Right lobe of liver (tissue), 4 donors: ENCODE measurements at regions not wholly inside any gene's neighbourhood (a gene's known extent, or its start where the extent isn't known, plus 50 kb on each side); places are given as distances from the start of the nearest gene placed in this dataset.

Experiments used
- CTCF ChIP-seq, 4 donors: fragments of 200-600 bp in 3 of 4; fragments of 450-650 bp in 1 of 4; IDR thresholded peaks; one replicate each; pipeline versions ENCODE4 v1.5.1 to v1.8.0; 2016 to 2022; ENCODE audit warnings: antibody characterized with exemption in 4 of 4, mild to moderate bottlenecking in 2 of 4
- POLR2A ChIP-seq: fragments of 450-650 bp; IDR thresholded peaks from one replicate; pipeline ENCODE4 v1.6.1; 2017; ENCODE audit warnings: antibody characterized with exemption, mild to moderate bottlenecking
- donor health status: DM: no; HTN: no; CAD: no.
- donor health status: DM: no; HTN: no; CAD: no.
- donor health status: DM: no; HTN: yes; CAD: no.

DNA sequence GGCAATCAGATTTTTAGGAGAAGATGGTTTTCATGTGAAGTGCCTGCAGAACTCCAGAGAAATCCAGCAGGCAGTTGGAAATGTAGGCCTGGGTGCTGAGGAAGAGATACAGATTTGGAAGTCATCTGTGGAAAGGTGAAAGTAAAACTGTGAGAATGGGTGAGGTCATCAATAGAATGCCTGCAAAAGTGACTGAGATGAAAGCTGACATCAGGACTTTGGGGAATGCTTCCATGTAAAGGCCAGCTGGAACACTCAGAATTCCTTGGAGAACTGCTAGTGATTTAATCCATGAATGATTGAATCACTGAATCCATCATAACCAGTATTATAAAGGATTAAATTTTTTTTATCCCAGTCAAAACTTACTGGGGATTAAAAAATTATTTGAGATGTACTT lies 124.5 kb upstream of the GIMD1 start:
- no peak for TF ChIP-seq CTCF (IDR thresholded peaks at IDR 0.05)
- no peak for TF ChIP-seq POLR2A
